Spleen (tissue), 11 donors: ENCODE measurements at regions not wholly inside any gene's neighbourhood (a gene's known extent, or its start where the extent isn't known, plus 50 kb on each side); places are given as distances from the start of the nearest gene placed in this dataset.
"Not testable (repeated sequence)": the region's sequence is repeated elsewhere in the genome, so short reads cannot be mapped to it uniquely, and the experiment has no call there.

ENCODE experiments used
- DNase-seq: peaks from one replicate; pipeline ENCODE4 v3.0.0-alpha.2; 2020
- H3K27ac ChIP-seq, 8 donors: fragments of 200-600 bp; sonication (generic) in 7 of 8; 1 replicate in 4 of 8; 2 replicates in 4 of 8; pipeline versions ENCODE4 v1.5.0 to v1.8.0; 2016 to 2021; ENCODE audit warnings: inconsistent platforms in 4 of 8, mild to moderate bottlenecking in 4 of 8, moderate library complexity in 1 of 8
- H3K27me3 ChIP-seq, 7 donors: fragments of 200-600 bp; sonication (generic) in 6 of 7; replicated peaks in 1 of 7; 1 replicate in 4 of 7; 2 replicates in 3 of 7; pipeline versions ENCODE4 v1.5.0 to v1.8.0; 2016 to 2021; ENCODE audit warnings: inconsistent platforms in 3 of 7, mild to moderate bottlenecking in 1 of 7
- H3K36me3 ChIP-seq, 6 donors: fragments of 200-600 bp; sonication (generic) in 5 of 6; 1 replicate in 4 of 6; 2 replicates in 2 of 6; pipeline versions ENCODE4 v1.5.0 to v1.8.0; 2016 to 2021; ENCODE audit warnings: inconsistent platforms in 2 of 6
- H3K4me1 ChIP-seq, 6 donors: fragments of 200-600 bp; sonication (generic) in 5 of 6; 1 replicate in 3 of 6; 2 replicates in 3 of 6; pipeline versions ENCODE4 v1.5.0 to v1.8.0; 2016 to 2021; ENCODE audit warnings: inconsistent platforms in 3 of 6
- H3K4me3 ChIP-seq, 8 donors: fragments of 200-600 bp; sonication (generic) in 7 of 8; 1 replicate in 4 of 8; 2 replicates in 4 of 8; pipeline versions ENCODE4 v1.5.0 to v1.8.0; 2016 to 2021; ENCODE audit warnings: inconsistent platforms in 4 of 8, mild to moderate bottlenecking in 4 of 8, moderate library complexity in 2 of 8
- H3K9me3 ChIP-seq, 8 donors: fragments of 200-600 bp; sonication (generic) in 7 of 8; 1 replicate in 4 of 8; 2 replicates in 4 of 8; pipeline versions ENCODE4 v1.5.0 to v1.8.0; 2016 to 2021; ENCODE audit warnings: inconsistent platforms in 4 of 8
- POLR2A ChIP-seq, 3 donors: fragments of 450-650 bp; IDR thresholded peaks; one replicate each; pipeline ENCODE4 v1.5.1; 2017; ENCODE audit warnings: antibody characterized with exemption in 3 of 3, mild to moderate bottlenecking in 1 of 3
- POLR2AphosphoS5 ChIP-seq, 3 donors: sonication (generic); formaldehyde crosslinking; IDR thresholded peaks; one replicate each; pipeline ENCODE4 v1.5.1; 2017; ENCODE audit warnings: antibody characterized with exemption in 3 of 3
- WGBS, 5 donors: extraction: QIAGEN DNeasy Blood & Tissue Kit in 3 of 5; methylation state at CpG; one replicate each; pipeline versions ENCODE4 v1.1.5 to v1.1.7; 2013 to 2018; 5-methylcytosine and 5-hydroxymethylcytosine counted together
- intact Hi-C: fragments of 100-400 bp; cut with DNase I; formaldehyde crosslinking; loops from one replicate; pipeline ENCODE4 v1.15.0; 2023; ENCODE audit warnings: low total_unique reads
- TF ChIP-seq, protein P1 (sequence below), 11 experiments: fragments of 200-600 bp in 7 of 11; fragments of 450-650 bp in 4 of 11; sonication (generic) in 4 of 11; IDR thresholded peaks in 8 of 11; conservative IDR thresholded peaks in 3 of 11; 1 replicate in 7 of 11; 2 replicates in 4 of 11; pipeline versions ENCODE4 v1.4.0 to v1.8.0; 2016 to 2021; ENCODE audit warnings: antibody characterized with exemption in 11 of 11, inconsistent platforms in 4 of 11, mild to moderate bottlenecking in 1 of 11
- donor health status: healthy with polysubstance abuse.
- donor health status: DM: no; HTN: no; CAD: no; lungs with moderate emphysema.
- donor health status: DM: no; HTN: no; CAD: no.
- donor health status: Bipolar disorder and iron deficiency.
- donor health status: healthy.
- donor health status: DM: no; HTN: no; CAD: no.
- donor health status: DM: yes; HTN: yes; CAD: no.

GRCh38 chr10:63042256-63042655 is 90.9 kb upstream of the NRBF2 start:
- Histone ChIP-seq H3K27ac (no peak overlapping the region), H3K4me3 (no peak overlapping the region), H3K9me3 (peaks cover 0 to 43% (median 29%) of the 10 kb centered on the region in 8 donors), H3K27me3 (peaks cover 0 to 33% (median 0%) of the 10 kb centered on the region in 7 donors), H3K4me1 (no peaks in the 10 kb centered on the region), H3K36me3 (no peaks in the 10 kb centered on the region)
- TF ChIP-seq POLR2AphosphoS5 (IDR thresholded peaks at IDR 0.05): no peak
- no peak for TF ChIP-seq POLR2A (IDR thresholded peaks at IDR 0.05)
- TF ChIP-seq, protein P1, sequence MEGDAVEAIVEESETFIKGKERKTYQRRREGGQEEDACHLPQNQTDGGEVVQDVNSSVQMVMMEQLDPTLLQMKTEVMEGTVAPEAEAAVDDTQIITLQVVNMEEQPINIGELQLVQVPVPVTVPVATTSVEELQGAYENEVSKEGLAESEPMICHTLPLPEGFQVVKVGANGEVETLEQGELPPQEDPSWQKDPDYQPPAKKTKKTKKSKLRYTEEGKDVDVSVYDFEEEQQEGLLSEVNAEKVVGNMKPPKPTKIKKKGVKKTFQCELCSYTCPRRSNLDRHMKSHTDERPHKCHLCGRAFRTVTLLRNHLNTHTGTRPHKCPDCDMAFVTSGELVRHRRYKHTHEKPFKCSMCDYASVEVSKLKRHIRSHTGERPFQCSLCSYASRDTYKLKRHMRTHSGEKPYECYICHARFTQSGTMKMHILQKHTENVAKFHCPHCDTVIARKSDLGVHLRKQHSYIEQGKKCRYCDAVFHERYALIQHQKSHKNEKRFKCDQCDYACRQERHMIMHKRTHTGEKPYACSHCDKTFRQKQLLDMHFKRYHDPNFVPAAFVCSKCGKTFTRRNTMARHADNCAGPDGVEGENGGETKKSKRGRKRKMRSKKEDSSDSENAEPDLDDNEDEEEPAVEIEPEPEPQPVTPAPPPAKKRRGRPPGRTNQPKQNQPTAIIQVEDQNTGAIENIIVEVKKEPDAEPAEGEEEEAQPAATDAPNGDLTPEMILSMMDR (IDR thresholded peaks at IDR 0.05 in 8 of 11, conservative IDR thresholded peaks at IDR 0.05 in 3 of 11): no peak
- 65 to 77% (median 68%) methylated on average over 4 of the region's 4 CpGs for WGBS, 5 donors
- no peak for DNase-seq
- intact Hi-C loops: no loop called here

DNA sequence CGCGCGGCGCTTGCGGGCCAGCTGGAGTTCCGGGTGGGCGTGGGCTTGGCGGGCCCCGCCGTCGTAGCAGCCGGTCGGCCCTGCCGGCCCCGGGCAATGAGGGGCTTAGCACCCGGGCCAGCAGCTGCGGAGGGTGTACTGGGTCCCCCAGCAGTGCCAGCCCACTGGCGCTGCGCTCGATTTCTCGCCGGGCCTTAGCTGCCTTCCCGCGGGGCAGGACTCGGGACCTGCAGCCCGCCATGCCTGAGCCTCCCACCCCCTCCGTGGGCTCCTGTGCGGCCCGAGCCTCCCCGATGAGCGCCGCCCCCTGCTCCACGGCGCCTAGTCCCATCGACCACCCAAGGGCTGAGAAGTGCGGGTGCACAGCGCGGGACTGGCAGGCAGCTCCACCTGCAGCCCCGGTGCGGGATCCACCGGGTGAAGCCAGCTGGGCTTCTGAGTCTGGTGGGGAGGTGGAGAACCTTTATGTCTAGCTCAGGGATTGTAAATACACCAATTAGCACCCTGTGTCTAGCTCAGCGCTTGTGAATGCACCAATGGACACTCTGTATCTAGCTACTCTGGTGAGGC is 99.4 kb upstream of the NRBF2 start:
- H3K27me3 ChIP-seq, H3K36me3 ChIP-seq, H3K4me3 ChIP-seq, DNase-seq, H3K27ac ChIP-seq, H3K4me1 ChIP-seq, intact Hi-C loops: not testable (repeated sequence)
- WGBS, 5 donors: 91 to 99% (median 92%) methylated on average over 1 to 42 of the region's 42 CpGs
- H3K9me3 ChIP-seq: peaks cover 0 to 19% (median 8%) of the 10 kb centered on the region in 8 donors

GRCh38 chr10:63030536-63030935 is 102.6 kb upstream of the NRBF2 start:
- Histone ChIP-seq H3K27ac (no peak overlapping the region), H3K36me3 (no peaks in the 10 kb centered on the region), H3K27me3 (no peaks in the 10 kb centered on the region), H3K4me3 (no peak overlapping the region), H3K9me3 (peaks cover 0 to 9% (median 0%) of the 10 kb centered on the region in 8 donors), H3K4me1 (no peaks in the 10 kb centered on the region)
- 86 to 91% (median 88%) methylated on average over 4 of the region's 4 CpGs for WGBS, 5 donors
- TF ChIP-seq POLR2AphosphoS5 (IDR thresholded peaks at IDR 0.05): no peak
- TF ChIP-seq, protein P1 (IDR thresholded peaks at IDR 0.05 in 8 of 11, conservative IDR thresholded peaks at IDR 0.05 in 3 of 11): no peak
- TF ChIP-seq POLR2A (IDR thresholded peaks at IDR 0.05): no peak
- intact Hi-C loops: no loop called here
- no peak for DNase-seq

- no peak for DNase-seq
- TF ChIP-seq POLR2A (IDR thresholded peaks at IDR 0.05) (no peak), POLR2AphosphoS5 (IDR thresholded peaks at IDR 0.05) (no peak)
- TF ChIP-seq, protein P1 (IDR thresholded peaks at IDR 0.05 in 8 of 11, conservative IDR thresholded peaks at IDR 0.05 in 3 of 11): no peak
- WGBS, 5 donors: 59 to 78% (median 69%) methylated on average over 6 of the region's 6 CpGs
- no peak overlapping the region for H3K4me3 ChIP-seq
- no peak overlapping the region for H3K27ac ChIP-seq
- H3K36me3 ChIP-seq: no peaks in the 10 kb centered on the region
- no peaks in the 10 kb centered on the region for H3K27me3 ChIP-seq
- no peaks in the 10 kb centered on the region for H3K9me3 ChIP-seq
- intact Hi-C loops: no loop called here
- H3K4me1 ChIP-seq: no peaks in the 10 kb centered on the region
These were observed 105.6 kb upstream of the NRBF2 start for GRCh38 chr10:63027531-63027930.

DNA sequence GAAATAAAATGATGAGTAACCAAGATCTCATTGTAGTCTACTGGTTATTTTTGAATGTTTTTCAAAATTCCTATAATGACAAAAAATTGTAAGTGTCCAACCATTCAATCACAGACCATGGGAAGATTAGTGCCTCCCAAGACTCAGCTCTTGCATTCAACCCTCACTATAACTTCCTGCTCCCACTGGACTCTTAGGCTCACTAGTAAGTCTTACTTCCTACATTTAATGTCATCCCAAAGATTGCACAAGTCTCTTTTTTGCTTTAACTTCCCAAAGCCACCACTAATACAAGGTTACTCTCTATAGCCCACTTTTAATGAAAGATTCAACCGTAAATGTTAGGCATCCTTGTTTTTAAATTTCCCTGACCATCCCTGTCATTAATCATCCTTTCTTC is 111.9 kb upstream of the NRBF2 start:
- Histone ChIP-seq H3K27ac (no peak overlapping the region), H3K9me3 (no peaks in the 10 kb centered on the region), H3K27me3 (no peaks in the 10 kb centered on the region), H3K4me1 (no peaks in the 10 kb centered on the region), H3K4me3 (no peak overlapping the region), H3K36me3 (no peaks in the 10 kb centered on the region)
- intact Hi-C loops: no loop called here
- WGBS, 5 donors: 80 to 93% (median 90%) methylated on average over 1 of the region's 1 CpG
- TF ChIP-seq, protein P1 (IDR thresholded peaks at IDR 0.05 in 8 of 11, conservative IDR thresholded peaks at IDR 0.05 in 3 of 11): no peak
- no peak for TF ChIP-seq POLR2A (IDR thresholded peaks at IDR 0.05)
- no peak for TF ChIP-seq POLR2AphosphoS5 (IDR thresholded peaks at IDR 0.05)
- DNase-seq: no peak
